ENCODE measurements at regions not wholly inside any gene's neighbourhood (a gene's known extent, or its start where the extent isn't known, plus 50 kb on each side); places are given as distances from the start of the nearest gene placed in this dataset.

DNA sequence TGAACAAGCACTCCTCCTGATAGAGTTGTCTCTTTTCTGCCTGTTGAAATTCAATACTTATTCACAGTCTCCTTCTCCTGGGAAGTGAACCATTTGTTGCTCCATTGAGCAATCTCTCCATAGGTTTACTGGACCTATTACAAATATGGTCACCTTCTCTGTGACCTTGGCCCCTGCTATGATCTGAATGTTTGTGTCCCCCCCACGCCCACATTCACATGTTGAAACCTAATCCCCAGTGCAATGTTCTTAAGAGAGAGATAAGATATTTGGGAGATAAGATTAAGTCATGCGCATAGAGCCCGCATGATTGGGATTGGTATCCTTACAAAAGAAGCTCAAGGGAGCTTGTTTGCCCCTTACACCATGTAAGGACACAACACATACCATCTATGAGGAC, 54.1 kb upstream of the GABRE start:
- no peak overlapping the region for H3K27ac ChIP-seq (ENCODE audit: low read length)
- no peaks in the 10 kb centered on the region for H3K27me3 ChIP-seq (ENCODE audit: low read length)
- no peaks in the 10 kb centered on the region for H4K20me1 ChIP-seq (ENCODE audit: low read length)
- H3K9me3 ChIP-seq (ENCODE audit: low read length), result no peaks in the 10 kb centered on the region
- H3F3A ChIP-seq (ENCODE audit: low read length, unreplicated experiment), result no peaks in the 10 kb centered on the region
- DNase-seq (no peak), ATAC-seq (no peak)
- no peak overlapping the region for H3K4me3 ChIP-seq (ENCODE audit: low read length)
- BruUV-seq (replicated peaks), result no TSS peak
- TF ChIP-seq EZH2 (IDR thresholded peaks at IDR 0.05; ENCODE audit: low read length, unreplicated experiment), result no peak
- TF ChIP-seq EZH2phosphoT487 (IDR thresholded peaks at IDR 0.05; ENCODE audit: borderline replicate concordance, low read length), result no peak
- TF ChIP-seq CTCF (conservative IDR thresholded peaks at IDR 0.05; ENCODE audit: low read depth, low read length), result no peak
- no peaks in the 10 kb centered on the region for H3K4me1 ChIP-seq (ENCODE audit: insufficient read depth, low read length)
- ChIA-PET POLR2A (ENCODE audit: unreplicated experiment) (no interaction called here), CTCF (no interaction called here)
- H3K4me2 ChIP-seq (ENCODE audit: low read length), result no peak overlapping the region
- no peak overlapping the region for H2AFZ ChIP-seq (ENCODE audit: low read length)
- intact Hi-C loops (cut with micrococcal nuclease), result no loop called here
- H3K36me3 ChIP-seq (ENCODE audit: low read depth, low read length), result no peaks in the 10 kb centered on the region
- no peaks in the 10 kb centered on the region for H3K9me2 ChIP-seq (replicated peaks; ENCODE audit: low read length)
- no peaks in the 10 kb centered on the region for H3K79me2 ChIP-seq (ENCODE audit: low read length)
- no peak overlapping the region for H3K9ac ChIP-seq (ENCODE audit: low read length)

DNA sequence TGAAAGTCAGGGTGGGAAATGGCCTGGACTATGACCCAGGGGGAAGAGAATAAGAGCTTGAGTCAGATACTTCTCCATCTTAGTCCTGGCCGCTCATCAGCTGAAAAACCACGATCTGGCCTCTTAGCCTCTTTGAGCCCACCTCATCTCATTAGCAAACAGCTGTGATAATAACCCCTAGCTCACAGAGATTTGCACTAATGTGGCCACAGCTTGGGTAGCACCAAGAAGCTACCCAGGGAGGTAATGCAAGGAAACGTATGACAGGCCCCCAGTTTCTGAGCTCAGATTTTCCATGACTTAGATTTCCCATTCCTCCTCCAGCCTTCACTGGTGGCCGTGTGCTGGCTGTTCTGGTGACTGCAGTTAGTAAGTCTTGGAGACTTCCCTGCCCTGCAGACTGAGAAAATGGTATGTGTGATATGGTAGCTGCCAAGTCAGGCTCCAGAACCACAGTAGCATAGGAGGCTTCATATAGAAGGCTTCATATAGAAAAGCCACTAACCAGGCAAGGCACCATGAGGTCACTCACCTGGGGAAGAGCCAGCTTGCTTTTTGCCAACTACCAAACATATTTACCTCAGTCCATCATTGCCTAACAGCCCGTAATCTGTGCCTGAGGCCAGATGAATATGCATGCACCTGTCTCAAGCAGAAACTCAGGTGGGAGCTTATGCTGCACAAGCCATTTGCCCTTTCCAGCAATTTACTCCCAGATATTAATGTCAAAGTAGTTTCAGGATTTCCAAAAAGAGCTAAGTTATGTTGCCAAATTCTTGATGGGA, 51.4 kb upstream of the GABRE start:
- no peak for ATAC-seq
- Histone ChIP-seq H3K36me3 (ENCODE audit: low read depth, low read length) (no peaks in the 10 kb centered on the region), H3K4me2 (ENCODE audit: low read length) (no peak overlapping the region), H3K4me3 (ENCODE audit: low read length) (no peak overlapping the region), H2AFZ (ENCODE audit: low read length) (no peak overlapping the region), H3K4me1 (ENCODE audit: insufficient read depth, low read length) (no peaks in the 10 kb centered on the region), H3K79me2 (ENCODE audit: low read length) (no peaks in the 10 kb centered on the region), H3K9me2 (replicated peaks; ENCODE audit: low read length) (no peaks in the 10 kb centered on the region), H3K27ac (ENCODE audit: low read length) (no peak overlapping the region), H3K27me3 (ENCODE audit: low read length) (no peaks in the 10 kb centered on the region), H4K20me1 (ENCODE audit: low read length) (no peaks in the 10 kb centered on the region), H3K9ac (ENCODE audit: low read length) (no peak overlapping the region), H3F3A (ENCODE audit: low read length, unreplicated experiment) (no peaks in the 10 kb centered on the region), H3K9me3 (ENCODE audit: low read length) (no peaks in the 10 kb centered on the region)
- DNase-seq, result no peak
- no peak for TF ChIP-seq EZH2phosphoT487 (IDR thresholded peaks at IDR 0.05; ENCODE audit: borderline replicate concordance, low read length)
- TF ChIP-seq CTCF (conservative IDR thresholded peaks at IDR 0.05; ENCODE audit: low read depth, low read length), result no peak
- POLR2A ChIA-PET (ENCODE audit: unreplicated experiment), result no interaction called here
- CTCF ChIA-PET, result no interaction called here
- BruUV-seq (replicated peaks), result no TSS peak
- intact Hi-C loops (cut with micrococcal nuclease), result no loop called here

DNA sequence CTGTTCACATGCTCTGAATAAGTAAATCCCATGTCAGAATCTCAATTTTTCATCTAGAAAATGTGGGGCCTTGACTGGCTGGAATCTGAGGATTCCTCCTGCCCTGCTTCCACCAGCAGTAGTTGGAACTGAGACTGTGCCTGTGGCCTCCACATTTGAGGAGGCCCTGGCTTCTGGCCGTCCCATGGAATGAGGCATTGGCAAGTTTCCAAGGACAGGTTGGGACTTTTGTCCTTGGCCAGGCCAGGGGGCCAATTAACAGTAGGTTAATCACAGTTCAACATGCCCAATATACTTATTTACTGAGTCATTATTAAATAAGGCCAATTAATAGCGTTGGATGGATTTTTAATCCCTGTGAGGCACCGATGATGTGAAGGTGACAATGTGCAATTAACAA, 50.2 kb upstream of the GABRE start:
- Histone ChIP-seq H3K79me2 (ENCODE audit: low read length) (no peaks in the 10 kb centered on the region), H3K4me2 (ENCODE audit: low read length) (no peak overlapping the region), H3K27ac (ENCODE audit: low read length) (no peak overlapping the region), H3F3A (ENCODE audit: low read length, unreplicated experiment) (no peaks in the 10 kb centered on the region), H3K36me3 (ENCODE audit: low read depth, low read length) (no peaks in the 10 kb centered on the region), H3K9ac (ENCODE audit: low read length) (no peak overlapping the region), H2AFZ (ENCODE audit: low read length) (no peak overlapping the region), H4K20me1 (ENCODE audit: low read length) (no peaks in the 10 kb centered on the region), H3K4me1 (ENCODE audit: insufficient read depth, low read length) (no peaks in the 10 kb centered on the region), H3K9me2 (replicated peaks; ENCODE audit: low read length) (no peaks in the 10 kb centered on the region), H3K4me3 (ENCODE audit: low read length) (no peak overlapping the region), H3K9me3 (ENCODE audit: low read length) (no peaks in the 10 kb centered on the region), H3K27me3 (ENCODE audit: low read length) (no peaks in the 10 kb centered on the region)
- DNase-seq (no peak), ATAC-seq (no peak)
- BruUV-seq (replicated peaks), result no TSS peak
- ChIA-PET CTCF (no interaction called here), POLR2A (ENCODE audit: unreplicated experiment) (no interaction called here)
- intact Hi-C loops (cut with micrococcal nuclease), result no loop called here
- TF ChIP-seq CTCF (conservative IDR thresholded peaks at IDR 0.05; ENCODE audit: low read depth, low read length), result no peak
- no peak for TF ChIP-seq EZH2 (IDR thresholded peaks at IDR 0.05; ENCODE audit: low read length, unreplicated experiment)

Measured in PC-3 (cell line).